SU-DHL-6 (cell line): ENCODE measurements at regions not wholly inside any gene's neighbourhood (a gene's known extent, or its start where the extent isn't known, plus 50 kb on each side); places are given as distances from the start of the nearest gene placed in this dataset.

Experiments
- CTCF ChIP-seq: fragments of 200-600 bp; sonication (generic); IDR thresholded peaks from one replicate; pipeline ENCODE4 v1.5.1; 2017; ENCODE audit warnings: antibody characterized with exemption, mild to moderate bottlenecking, low read length, moderate library complexity; ENCODE audit not compliant: insufficient read depth, poor library complexity, severe bottlenecking
- EZH2phosphoT487 ChIP-seq: fragments of 200-600 bp; sonication (generic), shearing (Covaris generic); conservative IDR thresholded peaks from 2 replicates; pipeline ENCODE4 v1.6.1; 2018; ENCODE audit warnings: mild to moderate bottlenecking, antibody characterized with exemption, low read length, moderate library complexity, mixed read lengths

GRCh38 chr3:117735481-117736101 is 1026.0 kb downstream of the TUSC7 start:
- no peak for TF ChIP-seq CTCF
- no peak for TF ChIP-seq EZH2phosphoT487
